Subcutaneous abdominal adipose tissue (tissue), 5 donors: ENCODE measurements at regions not wholly inside any gene's neighbourhood (a gene's known extent, or its start where the extent isn't known, plus 50 kb on each side); places are given as distances from the start of the nearest gene placed in this dataset.

Experiments
- H3K27ac ChIP-seq: one replicate; pipeline ENCODE4 v1.7.0; 2013; ENCODE audit warnings: low read depth, mild to moderate bottlenecking, inconsistent platforms, low read length, moderate library complexity
- H3K27me3 ChIP-seq, 5 donors: one replicate each; pipeline ENCODE4 v1.7.0; 2013; ENCODE audit warnings: low read length in 5 of 5, inconsistent platforms in 1 of 5; ENCODE audit not compliant: control insufficient read depth in 5 of 5, insufficient read depth in 4 of 5
- H3K36me3 ChIP-seq, 5 donors: one replicate each; pipeline ENCODE4 v1.7.0; 2013; ENCODE audit warnings: low read length in 5 of 5; ENCODE audit not compliant: control insufficient read depth in 5 of 5, insufficient read depth in 5 of 5
- H3K4me1 ChIP-seq, 5 donors: one replicate each; pipeline ENCODE4 v1.7.0; 2013; ENCODE audit warnings: low read length in 5 of 5, mild to moderate bottlenecking in 3 of 5, moderate library complexity in 1 of 5; ENCODE audit not compliant: control insufficient read depth in 5 of 5, insufficient read depth in 5 of 5
- H3K4me3 ChIP-seq, 5 donors: one replicate each; pipeline ENCODE4 v1.7.0; 2013; ENCODE audit warnings: low read length in 5 of 5, low read depth in 1 of 5
- H3K9ac ChIP-seq, 5 donors: one replicate each; pipeline ENCODE4 v1.7.0; 2013; ENCODE audit warnings: low read length in 5 of 5, mild to moderate bottlenecking in 4 of 5, moderate library complexity in 3 of 5
- H3K9me3 ChIP-seq, 5 donors: one replicate each; pipeline ENCODE4 v1.7.0; 2013; ENCODE audit warnings: low read length in 5 of 5; ENCODE audit not compliant: control insufficient read depth in 5 of 5
- donor health status: healthy.
- donor health status: healthy.
- donor health status: healthy.
- donor health status: healthy.
- donor health status: healthy.

DNA sequence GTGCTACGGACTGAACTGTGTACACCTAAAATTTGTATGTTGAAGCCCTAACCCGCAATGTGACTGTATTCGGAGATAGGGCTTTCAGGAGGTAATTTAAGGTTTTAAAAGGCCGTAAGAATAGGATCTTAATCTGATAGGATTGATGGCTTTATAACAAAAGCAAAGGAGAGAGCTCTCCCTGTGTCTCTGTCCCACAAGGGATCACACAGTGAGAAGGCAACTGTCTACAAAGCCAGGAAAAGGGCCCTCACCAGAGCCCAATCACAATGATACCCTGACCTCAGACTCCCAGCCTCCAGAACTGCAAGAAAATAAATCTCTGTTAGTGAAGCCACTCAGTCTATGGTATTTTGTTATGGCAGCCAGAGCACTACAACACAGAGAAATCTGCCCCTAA is 208.7 kb upstream of the ZC3H12C start:
- no peaks in the 10 kb centered on the region for H3K4me1 ChIP-seq
- no peaks in the 10 kb centered on the region for H3K9me3 ChIP-seq
- no peak overlapping the region for H3K4me3 ChIP-seq
- no peak overlapping the region for H3K9ac ChIP-seq
- no peak overlapping the region for H3K27ac ChIP-seq
- no peaks in the 10 kb centered on the region for H3K27me3 ChIP-seq
- no peaks in the 10 kb centered on the region for H3K36me3 ChIP-seq

- Histone ChIP-seq H3K4me1 (no peaks in the 10 kb centered on the region), H3K9ac (no peak overlapping the region), H3K27ac (no peak overlapping the region), H3K4me3 (no peak overlapping the region), H3K9me3 (no peaks in the 10 kb centered on the region), H3K36me3 (no peaks in the 10 kb centered on the region), H3K27me3 (no peaks in the 10 kb centered on the region)
Measured at GRCh38 chr11:109885006-109885405, 208.2 kb upstream of the ZC3H12C start.

GRCh38 chr11:109892321-109892794 is 200.8 kb upstream of the ZC3H12C start:
- no peaks in the 10 kb centered on the region for H3K9me3 ChIP-seq
- no peak overlapping the region for H3K4me3 ChIP-seq
- no peak overlapping the region for H3K9ac ChIP-seq
- no peaks in the 10 kb centered on the region for H3K36me3 ChIP-seq
- H3K4me1 ChIP-seq, result no peaks in the 10 kb centered on the region
- H3K27ac ChIP-seq, result no peak overlapping the region
- H3K27me3 ChIP-seq, result no peaks in the 10 kb centered on the region

DNA sequence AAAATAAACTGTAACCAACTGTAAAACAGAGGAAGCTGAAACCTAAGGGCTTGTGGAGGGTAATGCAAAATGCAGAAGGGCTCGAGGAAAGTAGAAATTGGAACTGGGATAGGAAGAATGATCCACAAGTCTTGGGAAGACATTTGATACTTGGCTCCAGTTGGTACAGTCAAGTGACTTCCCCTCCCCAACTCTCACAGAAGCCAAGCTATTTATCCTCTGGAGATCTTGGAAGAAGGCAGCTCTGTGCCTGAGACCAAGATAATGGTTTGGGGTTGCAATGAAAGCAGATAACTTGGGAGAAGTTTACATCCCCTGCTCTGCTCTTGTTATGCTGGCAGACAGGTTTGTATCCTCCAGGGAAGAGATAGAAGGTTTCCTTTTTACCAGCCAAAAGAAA is 198.9 kb upstream of the ZC3H12C start:
- Histone ChIP-seq H3K36me3 (no peaks in the 10 kb centered on the region), H3K27ac (no peak overlapping the region), H3K4me3 (no peak overlapping the region), H3K27me3 (no peaks in the 10 kb centered on the region), H3K9ac (no peak overlapping the region), H3K9me3 (peaks cover 0 to 14% (median 6%) of the 10 kb centered on the region in 5 donors), H3K4me1 (no peaks in the 10 kb centered on the region)

DNA sequence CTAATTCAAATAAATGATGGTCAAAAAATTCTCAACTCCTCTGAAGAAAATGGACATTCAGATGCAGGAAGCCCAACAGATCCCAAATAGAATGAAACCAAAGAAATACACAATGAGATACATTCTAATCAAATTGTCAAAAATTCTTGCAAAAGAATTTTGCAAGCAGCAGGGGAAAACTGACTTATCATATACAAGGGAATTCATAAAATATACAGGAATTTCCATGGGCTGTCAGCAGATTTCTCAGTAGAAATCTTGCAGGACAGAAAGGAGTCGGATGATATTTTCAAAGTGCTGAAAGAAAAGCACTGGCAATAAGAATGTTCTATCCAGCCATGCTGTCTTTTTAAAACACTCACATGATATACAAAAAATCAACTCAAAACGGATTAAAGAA is 194.6 kb upstream of the ZC3H12C start:
- Histone ChIP-seq H3K9ac (no peak overlapping the region), H3K4me3 (no peak overlapping the region), H3K27ac (no peak overlapping the region), H3K27me3 (no peaks in the 10 kb centered on the region), H3K4me1 (no peaks in the 10 kb centered on the region), H3K9me3 (peaks cover 0 to 18% (median 10%) of the 10 kb centered on the region in 5 donors), H3K36me3 (no peaks in the 10 kb centered on the region)

- Histone ChIP-seq H3K27ac (no peak overlapping the region), H3K4me3 (no peak overlapping the region), H3K36me3 (no peaks in the 10 kb centered on the region), H3K27me3 (no peaks in the 10 kb centered on the region), H3K9ac (no peak overlapping the region), H3K9me3 (peaks cover 0 to 17% (median 10%) of the 10 kb centered on the region in 5 donors), H3K4me1 (no peaks in the 10 kb centered on the region)
Measured at GRCh38 chr11:109902764-109903433, 190.3 kb upstream of the ZC3H12C start.

DNA sequence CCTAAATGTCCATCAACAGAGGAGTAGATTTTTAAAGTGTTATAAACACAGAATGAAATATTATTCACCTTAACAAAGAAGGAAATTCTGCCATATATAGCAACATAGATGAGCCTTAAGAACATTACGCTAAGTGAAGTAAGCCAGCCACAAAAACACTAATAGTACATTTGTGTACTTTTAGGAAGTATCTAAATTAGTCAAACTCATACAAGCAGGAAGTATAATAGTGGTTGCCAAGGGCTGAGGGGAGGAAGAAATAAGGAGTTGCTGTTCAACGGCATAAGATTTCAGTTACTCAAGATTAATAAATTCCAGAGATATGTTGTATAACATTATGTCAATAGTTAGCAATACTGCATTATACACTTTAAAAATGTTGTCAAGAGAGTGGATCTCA is 181.7 kb upstream of the ZC3H12C start:
- no peaks in the 10 kb centered on the region for H3K36me3 ChIP-seq
- peaks cover 0 to 4% (median 0%) of the 10 kb centered on the region in 5 donors for H3K9me3 ChIP-seq
- H3K4me1 ChIP-seq, result peaks cover 0 to 5% (median 0%) of the 10 kb centered on the region in 5 donors

GRCh38 chr11:109914038-109914437 is 179.2 kb upstream of the ZC3H12C start:
- Histone ChIP-seq H3K27ac (no peak overlapping the region), H3K27me3 (no peaks in the 10 kb centered on the region), H3K4me3 (no peak overlapping the region), H3K36me3 (no peaks in the 10 kb centered on the region), H3K4me1 (peaks cover 0 to 5% (median 0%) of the 10 kb centered on the region in 5 donors), H3K9ac (no peak overlapping the region), H3K9me3 (peaks cover 0 to 4% (median 0%) of the 10 kb centered on the region in 5 donors)

More for the DNA sequence above, 181.7 kb upstream of the ZC3H12C start:
- H3K27ac ChIP-seq, result no peak overlapping the region
- H3K27me3 ChIP-seq, result no peaks in the 10 kb centered on the region
- H3K9ac ChIP-seq, result no peak overlapping the region
- H3K4me3 ChIP-seq, result no peak overlapping the region

DNA sequence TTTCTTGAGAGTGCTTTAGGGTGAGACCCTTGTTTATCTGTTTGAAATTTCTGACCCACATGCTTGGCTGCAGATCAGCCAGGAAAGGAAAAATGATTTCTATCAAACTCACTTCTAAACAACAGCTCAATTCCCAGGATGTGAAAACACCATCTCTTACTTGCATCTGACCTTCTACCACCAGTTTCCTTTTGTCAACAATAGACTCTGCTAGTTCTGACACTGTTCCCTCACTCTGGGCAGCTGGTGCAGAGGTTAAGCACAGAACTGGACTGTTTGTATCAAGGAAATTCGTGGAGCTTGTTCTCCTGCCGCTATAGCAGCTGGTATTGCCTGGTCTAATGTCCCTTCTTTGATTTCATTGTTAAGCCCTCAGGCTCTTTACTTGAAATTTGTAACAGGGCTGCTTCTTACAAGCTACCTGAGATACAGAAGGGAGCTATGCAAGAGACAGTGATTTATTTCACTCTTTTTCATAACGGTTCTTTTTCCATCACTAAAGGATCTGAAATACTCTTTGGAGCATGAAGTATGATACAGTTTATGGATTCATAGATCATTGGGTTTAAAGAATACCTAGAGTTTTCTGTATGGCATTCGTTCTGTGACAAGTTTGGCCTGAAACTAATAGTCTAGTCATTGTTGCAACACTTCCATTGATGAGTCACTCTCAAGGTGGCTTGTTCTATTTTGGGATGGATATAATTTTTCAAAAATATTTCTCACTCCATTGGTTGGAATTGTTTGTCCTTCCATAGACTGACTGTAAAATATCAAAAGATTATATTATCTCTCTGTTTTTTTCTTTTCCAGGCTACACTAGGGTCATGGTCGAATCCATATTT is 178.2 kb upstream of the ZC3H12C start:
- Histone ChIP-seq H3K27ac (no peak overlapping the region), H3K36me3 (no peaks in the 10 kb centered on the region), H3K9ac (no peak overlapping the region), H3K4me1 (peaks cover 0 to 5% (median 0%) of the 10 kb centered on the region in 5 donors), H3K9me3 (peaks cover 0 to 4% (median 0%) of the 10 kb centered on the region in 5 donors), H3K27me3 (no peaks in the 10 kb centered on the region), H3K4me3 (no peak overlapping the region)

GRCh38 chr11:109926941-109927340 is 166.3 kb upstream of the ZC3H12C start:
- Histone ChIP-seq H3K27me3 (no peaks in the 10 kb centered on the region), H3K9ac (no peak overlapping the region), H3K36me3 (no peaks in the 10 kb centered on the region), H3K27ac (no peak overlapping the region), H3K9me3 (peaks cover 0 to 3% (median 0%) of the 10 kb centered on the region in 5 donors), H3K4me3 (no peak overlapping the region), H3K4me1 (no peaks in the 10 kb centered on the region)
